OCI-LY1 (cell line): ENCODE measurements at regions not wholly inside any gene's neighbourhood (a gene's known extent, or its start where the extent isn't known, plus 50 kb on each side); places are given as distances from the start of the nearest gene placed in this dataset.

Experiments
- CTCF ChIP-seq: fragments of 200-600 bp; sonication (generic), shearing (Covaris generic); IDR thresholded peaks from 2 replicates; pipeline ENCODE4 v1.5.1; 2017; ENCODE audit warnings: mild to moderate bottlenecking, antibody characterized with exemption, low read length, moderate library complexity, mixed read lengths
- EZH2 ChIP-seq: fragments of 200-600 bp; sonication (generic), shearing (Covaris generic); IDR thresholded peaks from 2 replicates; pipeline ENCODE4 v1.8.0; 2017; ENCODE audit warnings: borderline replicate concordance, mixed run types, mild to moderate bottlenecking, antibody characterized with exemption, low read length, moderate library complexity, mixed read lengths

- TF ChIP-seq EZH2 (no peak), CTCF (no peak)
Measured at GRCh38 chr1:228987286-228987685, 252.0 kb downstream of the RHOU start.
